HG03432 (cell line): ENCODE measurements at regions not wholly inside any gene's neighbourhood (a gene's known extent, or its start where the extent isn't known, plus 50 kb on each side); places are given as distances from the start of the nearest gene placed in this dataset.
"Not testable (repeated sequence)": the region's sequence is repeated elsewhere in the genome, so short reads cannot be mapped to it uniquely, and the experiment has no call there.

Experiments
- ATAC-seq: cut with Tn5 transposase; IDR thresholded peaks from one replicate; pipeline ENCODE4 v1.9.1; 2021; ENCODE audit warnings: mild to moderate bottlenecking, moderate library complexity; ENCODE audit not compliant: unreplicated experiment

GRCh38 chr14:96682401-96682800, 114.8 kb upstream of the VRK1 start:
- no peak for ATAC-seq

GRCh38 chr14:96683562-96684289, 113.5 kb upstream of the VRK1 start:
- no peak for ATAC-seq

- ATAC-seq: no peak
These were observed 111.1 kb upstream of the VRK1 start for GRCh38 chr14:96686126-96686525.

DNA sequence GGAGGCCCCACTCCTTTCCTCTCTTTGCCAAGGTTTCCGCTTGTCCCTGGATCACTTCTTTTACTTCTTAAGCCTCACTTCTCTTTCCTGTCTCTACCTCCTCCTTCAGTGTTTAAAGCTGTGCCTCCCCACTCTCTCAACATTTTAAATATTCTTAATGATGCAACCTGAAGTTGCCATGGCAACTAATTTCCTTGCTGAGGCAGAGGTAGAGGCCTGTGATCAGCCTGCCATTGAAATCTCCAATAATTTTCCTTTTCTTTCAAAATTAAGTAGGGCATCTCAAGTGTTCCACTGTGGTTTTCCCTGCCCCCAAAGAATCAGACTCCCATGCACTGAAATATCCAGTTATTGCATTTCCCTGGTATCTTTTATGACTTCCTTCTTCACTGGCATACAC, 108.6 kb upstream of the VRK1 start:
- ATAC-seq: no peak

GRCh38 chr14:96690713-96691383, 106.3 kb upstream of the VRK1 start:
- no peak for ATAC-seq

DNA sequence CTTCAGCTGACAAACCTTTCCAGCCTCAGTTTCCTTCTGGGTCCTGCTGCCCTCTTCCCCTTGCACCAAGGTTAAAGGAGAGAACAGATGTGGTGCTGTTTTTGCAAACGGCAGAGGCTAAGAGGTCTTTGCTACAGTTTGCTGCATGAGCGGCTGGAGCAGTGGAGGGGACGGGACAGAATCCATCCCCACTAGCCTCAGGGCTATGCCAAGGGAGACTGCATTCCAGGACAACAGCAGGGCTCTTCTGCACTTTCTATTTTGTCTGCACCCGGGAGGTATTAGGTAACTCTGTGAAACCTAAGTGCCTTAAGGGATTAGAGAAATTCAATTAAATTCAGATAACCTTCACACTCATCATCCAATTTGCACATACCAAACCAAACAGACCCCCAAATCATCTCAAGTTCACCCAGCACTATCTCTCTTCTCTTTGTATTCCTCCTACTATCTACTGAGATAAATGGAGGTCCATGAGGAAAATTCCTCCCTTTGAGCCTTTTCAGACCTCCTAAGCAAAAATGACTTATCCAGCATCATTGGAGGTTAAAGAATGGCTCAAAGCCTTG, 103.8 kb upstream of the VRK1 start:
- no peak for ATAC-seq

DNA sequence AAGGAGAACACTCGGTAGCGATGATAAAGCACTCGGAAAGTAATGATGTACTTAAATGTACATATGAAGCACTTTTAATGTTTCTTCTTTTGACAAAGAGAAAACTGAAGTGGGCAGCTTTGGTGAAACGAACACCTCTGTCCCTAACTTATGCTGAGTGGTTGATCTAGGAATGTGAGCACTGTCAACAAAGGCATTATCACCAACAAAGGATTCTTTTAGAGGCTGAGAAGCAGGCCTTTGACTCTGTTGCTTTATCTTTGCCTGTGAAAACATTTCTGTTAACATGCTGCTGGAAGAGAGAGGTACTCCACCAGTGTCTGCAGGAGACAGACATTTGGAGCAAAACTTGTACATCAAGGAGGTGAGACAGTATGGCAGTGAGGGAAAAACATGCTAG, 103.2 kb upstream of the VRK1 start:
- no peak for ATAC-seq

GRCh38 chr14:96698960-96699539, 98.1 kb upstream of the VRK1 start:
- ATAC-seq: peak; percentile 73

- no peak for ATAC-seq
These were observed 97.5 kb upstream of the VRK1 start for GRCh38 chr14:96699666-96700065.

GRCh38 chr14:96702831-96703230, 94.4 kb upstream of the VRK1 start:
- no peak for ATAC-seq

DNA sequence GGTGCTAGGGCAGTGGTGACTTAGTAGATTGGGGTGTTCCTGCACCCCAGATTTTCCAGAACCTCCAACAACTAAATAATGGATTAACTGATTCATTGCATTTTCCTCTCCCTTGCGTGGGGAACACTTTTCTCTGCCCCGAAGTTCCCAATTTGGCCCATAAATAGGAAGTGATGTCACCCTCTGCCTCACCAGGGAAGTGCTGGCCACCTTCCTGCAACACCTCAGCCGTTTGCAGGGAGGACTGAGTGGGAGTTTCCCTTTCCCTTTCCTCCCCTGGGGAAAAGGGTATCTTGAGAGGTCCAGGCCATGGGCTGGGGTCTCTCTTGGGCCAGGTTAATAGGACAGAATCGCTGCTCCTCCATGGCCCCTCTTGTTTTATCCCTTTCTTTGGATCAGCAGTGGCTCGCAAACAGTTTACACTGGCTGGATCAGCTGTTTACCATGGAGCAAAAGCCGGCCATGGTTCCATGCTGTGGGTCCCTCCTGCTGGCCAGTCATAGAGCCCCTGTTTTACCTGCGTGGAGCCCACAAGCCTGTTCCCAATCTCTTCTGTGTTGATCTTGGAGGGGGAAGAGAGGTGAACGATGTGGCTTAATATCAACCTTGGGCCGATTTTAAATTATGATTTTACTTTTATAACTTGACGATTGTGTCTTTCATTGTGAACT, 91.6 kb upstream of the VRK1 start:
- no peak for ATAC-seq

- ATAC-seq: no peak
These were observed 90.3 kb upstream of the VRK1 start for GRCh38 chr14:96706893-96707292.

- no peak for ATAC-seq
These were observed 87.0 kb upstream of the VRK1 start for GRCh38 chr14:96710060-96710666.

- no peak for ATAC-seq
These were observed 85.5 kb upstream of the VRK1 start for GRCh38 chr14:96711559-96712267.

GRCh38 chr14:96713426-96713825, 83.8 kb upstream of the VRK1 start:
- ATAC-seq: no peak

- ATAC-seq: not testable (repeated sequence)
These were observed 82.6 kb upstream of the VRK1 start for GRCh38 chr14:96714537-96714936.

GRCh38 chr14:96717116-96717515, 80.1 kb upstream of the VRK1 start:
- ATAC-seq: no peak

DNA sequence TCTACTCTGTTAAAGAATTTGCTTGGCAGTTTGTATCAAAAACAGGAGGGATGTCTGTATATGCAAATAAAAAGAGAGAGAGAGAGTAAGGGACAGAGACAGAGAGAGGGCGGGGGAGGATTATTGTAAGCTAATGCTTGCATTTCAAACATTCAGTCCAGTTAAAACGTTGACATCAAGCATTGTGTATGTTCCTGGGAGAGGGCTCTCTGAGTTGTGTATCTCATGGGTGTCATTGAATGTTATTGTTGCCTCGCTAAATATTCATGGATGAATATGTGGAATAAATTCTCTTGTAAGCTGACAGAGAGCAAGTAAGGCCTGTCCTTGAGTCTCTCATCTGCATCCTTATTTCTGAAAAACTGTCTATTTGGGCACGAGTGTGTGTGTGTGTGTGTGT, 78.8 kb upstream of the VRK1 start:
- no peak for ATAC-seq

GRCh38 chr14:96720702-96721101, 76.5 kb upstream of the VRK1 start:
- ATAC-seq: not testable (repeated sequence)

DNA sequence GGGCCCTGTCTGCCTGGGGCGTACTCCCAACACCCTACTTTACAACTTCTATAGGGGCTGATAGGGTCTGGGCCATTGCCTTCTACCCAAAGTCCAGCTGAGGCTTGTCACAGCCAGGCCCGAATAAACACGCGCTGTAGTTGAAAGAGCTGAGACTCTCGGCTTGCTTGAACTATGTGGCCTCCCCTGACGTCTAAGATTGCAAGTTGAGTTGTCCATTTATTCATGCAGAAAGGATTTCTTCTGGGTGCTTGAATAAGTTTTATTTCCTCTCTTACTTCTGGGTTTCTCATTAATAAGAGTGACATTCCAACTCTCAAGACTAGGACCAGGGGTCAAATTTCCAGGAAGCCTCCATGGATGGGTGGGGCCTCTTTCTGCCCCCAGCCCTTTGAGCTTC, 74.4 kb upstream of the VRK1 start:
- ATAC-seq: no peak
